A673 (cell line): ENCODE measurements at regions not wholly inside any gene's neighbourhood (a gene's known extent, or its start where the extent isn't known, plus 50 kb on each side); places are given as distances from the start of the nearest gene placed in this dataset.

Experiments used
- EZH2 ChIP-seq: fragments of 200-600 bp; sonication (generic); IDR thresholded peaks from 2 replicates; pipeline ENCODE4 v1.6.1; 2017; ENCODE audit warnings: borderline replicate concordance, low read depth, mild to moderate bottlenecking, mixed read lengths, antibody characterized with exemption, low read length; ENCODE audit not compliant: poor library complexity, severe bottlenecking
- TF ChIP-seq, protein P1 (sequence below): fragments of 300-800, 200-600 bp; sonication (generic); conservative IDR thresholded peaks from 2 replicates; pipeline ENCODE4 v1.5.1; 2017; ENCODE audit warnings: low read depth, mild to moderate bottlenecking, antibody characterized with exemption, low read length, moderate library complexity, mixed read lengths

DNA sequence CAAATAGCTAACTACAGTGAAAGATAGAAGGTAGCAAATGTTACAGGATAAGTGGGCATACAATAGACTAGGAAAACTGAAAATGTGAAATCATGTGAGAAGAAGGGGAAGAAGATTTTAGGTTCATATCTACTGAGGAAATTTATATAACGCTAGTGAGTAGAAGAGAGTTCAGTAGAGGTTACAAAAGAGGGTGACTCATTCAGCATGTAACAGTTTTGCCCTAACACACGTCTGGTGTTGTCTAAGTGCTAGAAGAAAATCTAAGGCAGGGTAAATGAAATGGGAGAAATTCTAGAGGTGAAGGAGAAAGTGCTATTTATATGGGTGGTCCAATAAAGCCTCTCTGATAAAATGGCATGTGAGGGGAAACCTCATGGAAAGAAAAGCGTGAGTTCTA, 731.4 kb upstream of the POT1 start:
- TF ChIP-seq, protein P1, sequence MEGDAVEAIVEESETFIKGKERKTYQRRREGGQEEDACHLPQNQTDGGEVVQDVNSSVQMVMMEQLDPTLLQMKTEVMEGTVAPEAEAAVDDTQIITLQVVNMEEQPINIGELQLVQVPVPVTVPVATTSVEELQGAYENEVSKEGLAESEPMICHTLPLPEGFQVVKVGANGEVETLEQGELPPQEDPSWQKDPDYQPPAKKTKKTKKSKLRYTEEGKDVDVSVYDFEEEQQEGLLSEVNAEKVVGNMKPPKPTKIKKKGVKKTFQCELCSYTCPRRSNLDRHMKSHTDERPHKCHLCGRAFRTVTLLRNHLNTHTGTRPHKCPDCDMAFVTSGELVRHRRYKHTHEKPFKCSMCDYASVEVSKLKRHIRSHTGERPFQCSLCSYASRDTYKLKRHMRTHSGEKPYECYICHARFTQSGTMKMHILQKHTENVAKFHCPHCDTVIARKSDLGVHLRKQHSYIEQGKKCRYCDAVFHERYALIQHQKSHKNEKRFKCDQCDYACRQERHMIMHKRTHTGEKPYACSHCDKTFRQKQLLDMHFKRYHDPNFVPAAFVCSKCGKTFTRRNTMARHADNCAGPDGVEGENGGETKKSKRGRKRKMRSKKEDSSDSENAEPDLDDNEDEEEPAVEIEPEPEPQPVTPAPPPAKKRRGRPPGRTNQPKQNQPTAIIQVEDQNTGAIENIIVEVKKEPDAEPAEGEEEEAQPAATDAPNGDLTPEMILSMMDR, result no peak
- no peak for TF ChIP-seq EZH2
